Smooth muscle cell (in vitro differentiated cells): ENCODE measurements at regions not wholly inside any gene's neighbourhood (a gene's known extent, or its start where the extent isn't known, plus 50 kb on each side); places are given as distances from the start of the nearest gene placed in this dataset.

ENCODE experiments used
- DNase-seq: peaks from one replicate; lab custom pipeline; 2025; ENCODE audit not compliant: unreplicated experiment; lab: John Stamatoyannopoulos, UW
- H2AFZ ChIP-seq: fragments of 200-600 bp; sonication (generic); 2 replicates; pipeline ENCODE4 v1.6.0; 2016; ENCODE audit warnings: antibody characterized with exemption, low read depth, mild to moderate bottlenecking
- H3F3A ChIP-seq: fragments of 200-600 bp; sonication (generic); 2 replicates; pipeline ENCODE4 v1.6.0; 2017; ENCODE audit warnings: antibody characterized with exemption, low read depth
- H3K27ac ChIP-seq: fragments of 200-600 bp; sonication (generic); 2 replicates; pipeline ENCODE4 v1.5.1; 2016; ENCODE audit warnings: low read depth, mild to moderate bottlenecking
- H3K27me3 ChIP-seq: fragments of 200-600 bp; sonication (generic); 2 replicates; pipeline ENCODE4 v1.6.1; 2016; ENCODE audit warnings: low read depth, mild to moderate bottlenecking
- H3K36me3 ChIP-seq: fragments of 200-600 bp; sonication (generic); 2 replicates; pipeline ENCODE4 v1.5.1; 2016; ENCODE audit warnings: low read depth
- H3K4me1 ChIP-seq: fragments of 200-600 bp; sonication (generic); 2 replicates; pipeline ENCODE4 v1.5.1; 2016; ENCODE audit warnings: low read depth
- H3K4me2 ChIP-seq: fragments of 200-600 bp; sonication (generic); 2 replicates; pipeline ENCODE4 v1.6.0; 2016; ENCODE audit warnings: mild to moderate bottlenecking
- H3K4me3 ChIP-seq: fragments of 200-600 bp; sonication (generic); 2 replicates; pipeline ENCODE4 v1.5.1; 2016; ENCODE audit warnings: mild to moderate bottlenecking
- H3K79me2 ChIP-seq: fragments of 200-600 bp; sonication (generic); 2 replicates; pipeline ENCODE4 v1.6.0; 2016; ENCODE audit warnings: low read depth, mild to moderate bottlenecking
- H3K9ac ChIP-seq: fragments of 200-600 bp; sonication (generic); 2 replicates; pipeline ENCODE4 v1.6.0; 2016; ENCODE audit warnings: low read depth
- H3K9me3 ChIP-seq: fragments of 200-600 bp; sonication (generic); replicated peaks from 2 replicates; pipeline ENCODE4 v1.5.1; 2016; ENCODE audit warnings: low read depth
- H4K20me1 ChIP-seq: fragments of 200-600 bp; sonication (generic); 2 replicates; pipeline ENCODE4 v1.6.0; 2016; ENCODE audit warnings: low read depth
- CTCF ChIP-seq: fragments of 200-600 bp; sonication (generic); IDR thresholded peaks from 2 replicates; pipeline ENCODE4 v1.5.1; 2017; ENCODE audit warnings: borderline replicate concordance, mild to moderate bottlenecking, antibody characterized with exemption; ENCODE audit not compliant: insufficient read depth, poor library complexity, severe bottlenecking
- WGBS: methylation state at CpG from one replicate; pipeline ENCODE4 v1.1.7; 2016; ENCODE audit warnings: low lambda C conversion rate; 5-methylcytosine and 5-hydroxymethylcytosine counted together

DNA sequence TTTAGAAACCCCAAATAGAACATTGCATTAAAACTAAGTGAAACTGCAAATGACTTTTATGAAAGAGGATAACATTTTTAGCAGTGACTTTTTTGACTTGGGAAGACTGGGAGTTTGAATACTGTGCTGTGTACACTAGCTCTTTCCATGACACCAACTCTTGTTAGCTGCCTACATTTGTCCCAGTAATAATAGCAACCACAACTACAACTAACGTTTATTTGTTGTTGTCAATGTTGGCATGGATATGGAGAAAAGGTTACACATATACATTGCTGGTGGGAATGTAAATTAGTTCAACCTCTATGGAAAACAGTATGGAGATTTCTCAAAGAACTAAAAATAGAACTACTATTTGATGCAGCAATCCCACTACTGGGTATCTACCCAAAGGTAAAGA, 329.6 kb upstream of the ADAMTS9 start:
- Histone ChIP-seq H3K27ac (no peak overlapping the region), H3K27me3 (no peaks in the 10 kb centered on the region), H3K4me2 (no peak overlapping the region), H3K36me3 (no peaks in the 10 kb centered on the region), H3K79me2 (no peaks in the 10 kb centered on the region), H2AFZ (no peak overlapping the region), H3K4me1 (peaks cover 14% of the 10 kb centered on the region), H3K9me3 (no peaks in the 10 kb centered on the region), H4K20me1 (no peaks in the 10 kb centered on the region), H3K9ac (no peak overlapping the region), H3F3A (peaks cover 5% of the 10 kb centered on the region), H3K4me3 (no peak overlapping the region)
- DNase-seq, result no peak
- no peak for TF ChIP-seq CTCF
- 88% methylated on average over 1 of the region's 1 CpG for WGBS

DNA sequence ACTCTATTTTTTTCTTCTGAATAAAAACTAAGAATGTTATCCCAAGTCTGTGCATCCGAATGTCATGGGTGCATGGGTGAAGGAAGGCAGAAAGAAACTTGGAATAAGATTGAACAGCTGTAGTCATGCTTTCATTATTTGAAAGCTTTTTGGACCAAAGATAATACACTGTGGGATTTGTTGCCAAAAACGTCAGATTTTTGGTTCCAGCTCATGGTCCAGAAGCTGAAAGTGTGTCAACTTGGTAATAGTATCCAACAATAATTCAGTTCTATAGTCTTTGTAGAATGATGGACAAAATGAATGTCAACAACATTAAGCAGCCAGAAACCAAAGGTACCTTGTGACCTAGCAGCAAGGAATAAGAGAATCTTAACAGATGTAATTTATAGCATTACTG, 327.9 kb upstream of the ADAMTS9 start:
- no peaks in the 10 kb centered on the region for H3K36me3 ChIP-seq
- no peak overlapping the region for H3K4me2 ChIP-seq
- H2AFZ ChIP-seq, result no peak overlapping the region
- WGBS, result 86% methylated on average over 2 of the region's 2 CpGs
- no peak overlapping the region for H3K4me3 ChIP-seq
- TF ChIP-seq CTCF, result no peak
- H3K9me3 ChIP-seq, result no peaks in the 10 kb centered on the region
- H3K27ac ChIP-seq, result no peak overlapping the region
- no peaks in the 10 kb centered on the region for H3K27me3 ChIP-seq
- peaks cover 12% of the 10 kb centered on the region for H3K4me1 ChIP-seq
- peaks cover 5% of the 10 kb centered on the region for H3F3A ChIP-seq
- H3K79me2 ChIP-seq, result no peaks in the 10 kb centered on the region
- H3K9ac ChIP-seq, result no peak overlapping the region
- no peaks in the 10 kb centered on the region for H4K20me1 ChIP-seq
- DNase-seq, result no peak

GRCh38 chr3:65013053-65013452, 325.3 kb upstream of the ADAMTS9 start:
- H3K4me3 ChIP-seq, result no peak overlapping the region
- no peaks in the 10 kb centered on the region for H3K4me1 ChIP-seq
- no peaks in the 10 kb centered on the region for H4K20me1 ChIP-seq
- H3K9me3 ChIP-seq, result no peaks in the 10 kb centered on the region
- no peak for TF ChIP-seq CTCF
- H3K9ac ChIP-seq, result no peak overlapping the region
- H2AFZ ChIP-seq, result no peak overlapping the region
- no peaks in the 10 kb centered on the region for H3K27me3 ChIP-seq
- WGBS, result 92% methylated on average over 4 of the region's 4 CpGs
- H3K4me2 ChIP-seq, result no peak overlapping the region
- H3F3A ChIP-seq, result no peaks in the 10 kb centered on the region
- H3K79me2 ChIP-seq, result no peaks in the 10 kb centered on the region
- no peaks in the 10 kb centered on the region for H3K36me3 ChIP-seq
- DNase-seq, result no peak
- no peak overlapping the region for H3K27ac ChIP-seq

DNA sequence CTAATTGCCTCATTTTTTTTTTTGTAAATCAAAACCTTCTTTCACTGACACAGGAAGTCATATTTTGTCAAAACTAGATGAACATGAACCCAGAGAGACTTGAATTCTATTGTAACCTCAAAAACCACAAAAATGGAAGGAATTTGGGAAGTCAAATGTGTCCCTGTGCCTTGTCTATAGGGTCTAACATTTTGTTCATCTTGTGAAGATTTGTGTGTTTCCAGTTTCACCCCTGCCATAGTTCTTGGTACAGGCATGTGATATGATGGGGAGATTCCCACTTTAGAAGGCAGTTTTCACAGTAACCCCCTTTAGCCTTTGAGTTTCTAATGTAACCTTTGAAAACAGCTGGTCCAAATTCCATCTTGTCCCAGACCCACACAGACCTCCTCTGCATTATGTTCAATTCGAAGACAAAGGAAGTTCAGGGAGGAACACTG, 318.5 kb upstream of the ADAMTS9 start:
- H3K4me3 ChIP-seq, result no peak overlapping the region
- H3K36me3 ChIP-seq, result no peaks in the 10 kb centered on the region
- no peak overlapping the region for H3K9ac ChIP-seq
- H3F3A ChIP-seq, result peaks cover 16% of the 10 kb centered on the region
- DNase-seq, result no peak
- no peaks in the 10 kb centered on the region for H3K27me3 ChIP-seq
- H3K4me2 ChIP-seq, result peak overlapping the region; percentile 53
- H3K27ac ChIP-seq, result peak overlapping the region; percentile 46
- H2AFZ ChIP-seq, result no peak overlapping the region
- no peaks in the 10 kb centered on the region for H4K20me1 ChIP-seq
- H3K79me2 ChIP-seq, result no peaks in the 10 kb centered on the region
- no peaks in the 10 kb centered on the region for H3K9me3 ChIP-seq
- TF ChIP-seq CTCF, result no peak
- WGBS, result 35% methylated on average over 1 of the region's 1 CpG
- peaks cover 15% of the 10 kb centered on the region for H3K4me1 ChIP-seq
